HL-60/S4 treated with retinoic acid at 250 ng/mL for 4 days and 3 days (cell line): ENCODE measurements at regions not wholly inside any gene's neighbourhood (a gene's known extent, or its start where the extent isn't known, plus 50 kb on each side); places are given as distances from the start of the nearest gene placed in this dataset.
"Not testable (repeated sequence)": the region's sequence is repeated elsewhere in the genome, so short reads cannot be mapped to it uniquely, and the experiment has no call there.

Experiments
- in situ Hi-C: fragments of 300-500 bp; cut with MboI; formaldehyde crosslinking; loops from 2 replicates; pipeline ENCODE4 v1.7.0; 2022; ENCODE audit warnings: low sequenced_read_pairs

- in situ Hi-C loops, result no loop called here
Observed at GRCh38 chrX:131595120-131595519, 51.2 kb downstream of the OR13H1 start.

- in situ Hi-C loops, result no loop called here
Observed at GRCh38 chrX:131607792-131608369, 64.0 kb downstream of the OR13H1 start.

- in situ Hi-C loops, result no loop called here
Observed at GRCh38 chrX:131609480-131609879, 65.6 kb downstream of the OR13H1 start.

GRCh38 chrX:131613260-131613659, 69.4 kb downstream of the OR13H1 start:
- in situ Hi-C loops, result no loop called here

- in situ Hi-C loops, result no loop called here
Observed at GRCh38 chrX:131614241-131614640, 70.4 kb downstream of the OR13H1 start.

GRCh38 chrX:131617182-131617581, 73.3 kb downstream of the OR13H1 start:
- in situ Hi-C loops, result no loop called here

- in situ Hi-C loops, result no loop called here
Observed at GRCh38 chrX:131621650-131622049, 77.8 kb downstream of the OR13H1 start.

- in situ Hi-C loops, result no loop called here
Observed at GRCh38 chrX:131626681-131627296, 82.9 kb downstream of the OR13H1 start.

GRCh38 chrX:131630534-131630933, 86.7 kb downstream of the OR13H1 start:
- in situ Hi-C loops, result no loop called here

GRCh38 chrX:131633285-131633917, 89.5 kb downstream of the OR13H1 start:
- in situ Hi-C loops, result no loop called here

- in situ Hi-C loops, result no loop called here
Observed at GRCh38 chrX:131634900-131635299, 91.0 kb downstream of the OR13H1 start.

- in situ Hi-C loops, result no loop called here
Observed at GRCh38 chrX:131646106-131646505, 102.2 kb downstream of the OR13H1 start.

GRCh38 chrX:131649741-131650140, 105.9 kb downstream of the OR13H1 start:
- in situ Hi-C loops, result no loop called here

GRCh38 chrX:131650637-131651410, 107.0 kb downstream of the OR13H1 start:
- in situ Hi-C loops, result no loop called here

GRCh38 chrX:131663726-131664125, 119.9 kb downstream of the OR13H1 start:
- in situ Hi-C loops, result not testable (repeated sequence)

- in situ Hi-C loops, result no loop called here
Observed at GRCh38 chrX:131671735-131672134, 127.9 kb downstream of the OR13H1 start.

- in situ Hi-C loops, result no loop called here
Observed at GRCh38 chrX:131675596-131676194, 131.8 kb downstream of the OR13H1 start.

- in situ Hi-C loops, result no loop called here
Observed at GRCh38 chrX:131677655-131678628, 134.1 kb downstream of the OR13H1 start.

- in situ Hi-C loops, result not testable (repeated sequence)
Observed at GRCh38 chrX:131682735-131683134, 138.9 kb downstream of the OR13H1 start.

- in situ Hi-C loops, result no loop called here
Observed at GRCh38 chrX:131693359-131693758, 149.5 kb downstream of the OR13H1 start.
